ENCODE measurements at regions not wholly inside any gene's neighbourhood (a gene's known extent, or its start where the extent isn't known, plus 50 kb on each side); places are given as distances from the start of the nearest gene placed in this dataset.
"Not testable (repeated sequence)": the region's sequence is repeated elsewhere in the genome, so short reads cannot be mapped to it uniquely, and the experiment has no call there.

DNA sequence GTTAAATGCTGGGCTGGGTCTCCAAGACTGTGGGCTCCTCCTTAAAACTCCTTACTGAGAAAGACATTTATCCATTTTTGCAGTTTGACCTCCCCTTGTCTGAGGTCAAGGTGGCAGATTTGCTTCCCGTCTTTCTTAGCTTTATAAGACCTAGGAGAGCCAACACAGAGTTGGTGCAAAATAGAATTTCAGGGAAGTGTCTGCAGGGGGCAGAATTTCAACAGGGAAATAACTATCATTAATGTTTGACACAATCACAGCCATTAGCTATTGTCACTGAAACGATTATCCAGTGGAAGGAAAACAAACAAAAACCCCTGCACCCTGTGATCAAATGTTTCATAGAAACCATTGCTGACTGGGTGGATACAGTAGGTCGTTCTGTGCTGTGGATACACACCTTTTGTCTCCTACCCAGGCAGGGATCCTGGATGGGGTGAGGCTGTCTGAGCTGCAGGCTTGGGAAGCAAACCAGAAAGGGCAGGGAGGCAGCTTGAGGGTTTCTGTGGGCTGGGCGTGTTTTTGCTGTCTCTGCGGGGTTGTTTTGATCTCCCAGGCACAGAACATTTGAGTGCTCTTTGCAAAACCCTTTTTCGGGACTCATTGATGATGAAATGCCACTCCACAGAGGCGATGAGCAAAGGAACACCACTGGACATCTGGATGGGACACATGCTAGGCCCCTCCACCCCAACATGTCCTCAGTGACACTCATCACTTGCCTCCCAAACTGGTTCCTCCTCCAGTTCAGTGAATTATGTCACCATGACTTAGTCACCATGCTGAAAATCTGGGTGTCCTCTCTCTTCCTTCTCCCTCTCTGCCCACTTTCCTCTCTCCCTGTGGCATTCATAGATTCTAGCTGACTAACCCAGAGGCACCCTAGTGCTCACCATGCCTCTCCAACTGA is 94.2 kb upstream of the SERBP1 start:
- ATAC-seq (no peak), DNase-seq (no peak)
- intact Hi-C loops (cut with micrococcal nuclease) = no loop called here

DNA sequence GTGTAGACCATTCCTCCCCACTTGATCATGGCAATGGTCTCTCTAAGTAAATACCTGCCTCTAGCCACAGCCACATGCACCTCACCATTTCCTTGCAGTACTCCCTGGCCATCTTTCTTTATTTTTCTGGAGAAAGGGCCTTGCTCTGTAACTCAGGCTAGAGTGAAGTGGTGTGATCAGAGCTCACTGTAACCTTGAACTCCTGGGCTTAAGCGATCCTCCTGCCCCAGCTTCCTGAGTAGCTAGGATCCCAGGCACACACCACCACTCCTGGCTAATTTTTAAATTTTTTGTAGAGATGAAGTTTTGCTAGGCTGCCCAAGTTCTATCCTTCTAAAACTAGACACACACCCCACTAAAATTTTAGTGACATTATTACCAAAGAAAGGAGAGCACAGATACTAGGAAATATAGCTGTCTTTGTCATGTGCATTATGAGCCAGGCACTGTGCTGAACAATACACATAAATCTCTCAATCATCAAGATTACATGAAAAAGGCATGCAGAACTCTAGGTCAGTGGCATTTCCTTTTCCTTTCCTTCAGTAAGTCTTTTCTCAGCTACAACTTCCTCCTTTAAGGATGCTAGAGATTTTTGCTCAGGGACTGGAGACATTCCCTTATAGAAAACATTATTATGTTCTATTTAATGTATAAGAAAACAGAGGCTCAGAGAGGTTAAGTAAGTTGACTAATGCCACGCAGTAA is 95.0 kb upstream of the SERBP1 start:
- DNase-seq = no peak
- intact Hi-C loops (cut with micrococcal nuclease) = no loop called here
- no peak for ATAC-seq

GRCh38 chr1:67528141-67528540 is 97.9 kb upstream of the SERBP1 start:
- DNase-seq = no peak
- intact Hi-C loops (cut with micrococcal nuclease) = no loop called here
- no peak for ATAC-seq

- intact Hi-C loops (cut with micrococcal nuclease) = no loop called here
- no peak for ATAC-seq
- DNase-seq = no peak
These were observed 99.9 kb upstream of the SERBP1 start for GRCh38 chr1:67530071-67530470.

GRCh38 chr1:67532452-67533216 is 102.4 kb upstream of the SERBP1 start:
- DNase-seq (no peak), ATAC-seq (peak; percentile 74)
- intact Hi-C loops (cut with micrococcal nuclease) = no loop called here

DNA sequence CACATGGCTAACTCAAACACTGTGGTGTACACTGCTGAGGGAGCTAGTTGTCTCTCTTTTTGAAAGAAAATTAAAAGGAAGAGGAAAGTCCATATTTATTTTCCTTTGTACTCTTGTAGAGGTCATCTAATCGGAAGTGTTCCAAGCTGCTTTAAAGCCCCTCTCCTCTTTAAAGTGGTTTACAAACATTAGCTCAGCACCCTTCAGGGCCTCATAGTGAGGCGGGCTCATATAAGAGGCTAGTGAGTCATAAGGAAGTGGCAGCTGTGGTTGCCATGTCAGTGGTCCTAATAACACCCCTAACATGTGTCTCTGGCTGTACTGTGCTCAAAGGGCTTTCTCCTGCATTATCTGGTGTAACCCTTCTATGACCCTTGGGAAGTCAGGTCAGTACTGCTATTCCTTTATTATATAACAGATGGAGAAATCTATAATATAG is 104.4 kb upstream of the SERBP1 start:
- ATAC-seq (no peak), DNase-seq (no peak)
- intact Hi-C loops (cut with micrococcal nuclease) = loop anchor here (2.0 kb wide), 1 partner anchor 226 kb away; no protein-coding TSS in a partner anchor

DNA sequence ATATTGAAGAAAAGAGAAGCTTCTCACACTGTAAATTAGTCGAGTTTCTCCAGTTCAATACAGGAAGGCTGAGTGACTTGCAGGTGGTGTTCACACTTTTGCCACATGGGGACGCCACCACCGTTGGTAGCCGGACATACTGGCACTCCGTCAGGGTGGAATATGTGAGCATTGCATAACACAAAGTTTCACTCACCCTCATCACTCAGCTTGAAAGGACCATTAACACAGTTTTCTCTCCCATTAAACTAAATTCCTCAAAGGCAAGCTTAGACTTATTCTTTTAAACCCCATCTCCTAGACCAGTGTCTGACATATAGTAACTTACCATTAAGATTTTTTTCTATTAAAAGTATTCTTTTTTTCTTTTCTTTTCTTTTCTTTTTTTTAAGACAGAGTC is 105.3 kb upstream of the SERBP1 start:
- intact Hi-C loops (cut with micrococcal nuclease) = loop anchor here (2.0 kb wide), 1 partner anchor 225 kb away; no protein-coding TSS in a partner anchor
- DNase-seq = peak; percentile 78
- ATAC-seq = peak; percentile 78

DNA sequence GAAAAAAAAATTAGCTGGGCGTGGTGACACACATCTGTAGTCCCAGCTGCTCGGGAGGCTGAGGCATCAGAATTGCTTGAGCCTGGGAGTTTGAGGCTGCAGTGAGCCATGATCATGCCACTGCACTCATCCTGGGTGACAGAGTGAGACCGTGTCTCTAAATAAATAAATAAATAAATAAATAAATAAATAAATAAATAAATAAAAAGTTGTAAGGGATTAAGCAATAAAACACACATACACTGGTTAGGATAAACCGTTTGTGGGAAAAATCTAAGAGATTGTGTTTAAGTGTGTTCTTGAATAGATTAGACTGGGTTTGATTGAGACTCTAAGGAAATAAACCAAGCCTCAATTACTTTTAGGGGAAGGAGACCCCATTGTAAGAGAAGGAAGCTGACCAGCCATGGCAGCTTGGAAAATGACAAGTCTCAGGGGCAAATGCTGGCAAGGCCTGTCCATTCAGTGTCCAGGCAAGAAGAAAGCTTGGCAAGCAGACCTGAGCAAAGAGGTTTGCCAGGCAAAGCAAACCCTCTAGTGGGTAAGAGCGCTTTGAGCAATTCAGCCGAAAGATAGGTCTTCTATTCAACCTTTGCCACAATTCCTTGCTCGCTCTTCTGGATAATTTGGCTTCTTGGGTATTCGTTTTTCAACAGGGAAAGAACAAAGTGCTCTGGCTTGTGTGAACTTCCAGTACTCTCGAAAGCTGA is 106.9 kb upstream of the SERBP1 start:
- ATAC-seq = peak; percentile 60
- intact Hi-C loops (cut with micrococcal nuclease) = no loop called here
- no peak for DNase-seq

GRCh38 chr1:67537667-67538018 is 107.4 kb upstream of the SERBP1 start:
- peak; percentile 10 for ATAC-seq
- DNase-seq = no peak
- intact Hi-C loops (cut with micrococcal nuclease) = no loop called here

DNA sequence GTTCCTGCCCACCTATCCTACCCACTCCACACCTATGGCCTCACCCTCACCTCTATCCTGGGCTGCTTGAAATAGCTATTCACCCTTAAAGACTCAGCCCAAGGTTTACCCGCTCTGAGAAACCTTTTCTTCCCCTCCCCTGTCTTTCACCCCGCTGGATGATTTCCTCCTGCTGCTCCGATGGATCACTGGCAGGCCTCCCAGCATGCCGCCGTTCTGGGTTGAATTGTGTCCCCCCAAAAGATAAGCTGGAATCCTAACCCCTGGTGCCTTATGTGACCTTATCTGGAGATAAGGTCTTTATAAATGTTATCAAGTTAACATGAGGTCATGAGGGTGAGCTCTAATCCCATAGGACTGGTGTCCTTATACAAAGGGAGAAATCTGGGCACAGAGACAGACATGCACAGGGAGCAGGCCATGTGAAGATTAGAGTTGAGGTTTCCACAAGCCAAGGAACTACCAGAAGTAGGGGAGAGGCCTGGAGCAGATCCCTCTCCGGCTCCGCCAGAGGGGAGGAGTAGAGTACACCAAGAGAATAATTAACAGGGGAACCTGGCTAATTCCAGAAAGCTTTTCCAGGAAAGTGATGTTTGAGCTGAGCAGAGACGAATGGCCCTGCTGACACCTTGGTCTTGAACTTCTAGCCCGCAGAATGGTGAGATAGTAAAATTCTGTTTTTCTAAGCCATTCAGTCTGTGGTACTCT is 110.0 kb upstream of the SERBP1 start:
- intact Hi-C loops (cut with micrococcal nuclease) = no loop called here
- no peak for DNase-seq
- no peak for ATAC-seq

- DNase-seq (no peak), ATAC-seq (no peak)
- intact Hi-C loops (cut with micrococcal nuclease) = no loop called here
These were observed 110.5 kb upstream of the SERBP1 start for GRCh38 chr1:67540733-67541125.

- intact Hi-C loops (cut with micrococcal nuclease) = no loop called here
- ATAC-seq (no peak), DNase-seq (no peak)
These were observed 112.5 kb upstream of the SERBP1 start for GRCh38 chr1:67542747-67543146.

DNA sequence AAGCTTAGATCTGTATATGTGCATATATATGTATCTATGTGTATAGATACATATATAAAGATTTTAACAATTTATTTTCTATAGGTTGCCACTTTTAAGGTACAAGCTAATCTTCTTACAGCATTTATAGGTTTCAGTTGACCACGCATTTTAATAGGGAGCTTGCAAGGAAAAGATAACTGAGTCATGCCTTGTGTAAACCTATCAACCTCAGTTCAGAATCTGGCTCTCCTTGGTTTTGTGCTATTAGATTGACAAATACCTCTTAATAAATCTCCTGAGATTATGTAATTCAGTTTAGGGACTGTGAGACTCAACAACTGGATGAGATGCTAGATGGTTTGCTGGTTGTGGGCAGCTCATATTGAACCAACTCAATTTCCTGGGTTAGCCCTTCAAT is 114.7 kb upstream of the SERBP1 start:
- ATAC-seq = no peak
- intact Hi-C loops (cut with micrococcal nuclease) = no loop called here
- DNase-seq = no peak

DNA sequence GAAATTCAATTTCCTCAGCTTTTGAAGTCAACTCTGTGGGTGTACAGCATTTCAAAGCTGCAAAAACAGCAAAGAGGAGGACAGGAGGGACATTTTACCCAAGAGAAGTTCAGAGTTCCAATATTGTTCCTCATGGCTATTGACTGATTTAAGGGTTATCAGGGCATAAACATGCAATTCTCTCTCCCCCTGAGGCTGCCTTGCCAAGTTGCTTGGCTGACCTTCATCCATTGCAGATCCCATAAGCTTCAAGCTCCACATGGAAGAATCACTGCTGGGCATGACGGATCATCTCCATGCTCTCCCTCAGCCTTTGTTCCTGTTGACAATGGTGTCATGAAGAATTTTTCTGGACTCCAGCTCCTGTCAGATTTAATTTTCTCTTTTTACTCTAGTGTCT is 115.2 kb upstream of the SERBP1 start:
- intact Hi-C loops (cut with micrococcal nuclease) = no loop called here
- no peak for DNase-seq
- no peak for ATAC-seq

DNA sequence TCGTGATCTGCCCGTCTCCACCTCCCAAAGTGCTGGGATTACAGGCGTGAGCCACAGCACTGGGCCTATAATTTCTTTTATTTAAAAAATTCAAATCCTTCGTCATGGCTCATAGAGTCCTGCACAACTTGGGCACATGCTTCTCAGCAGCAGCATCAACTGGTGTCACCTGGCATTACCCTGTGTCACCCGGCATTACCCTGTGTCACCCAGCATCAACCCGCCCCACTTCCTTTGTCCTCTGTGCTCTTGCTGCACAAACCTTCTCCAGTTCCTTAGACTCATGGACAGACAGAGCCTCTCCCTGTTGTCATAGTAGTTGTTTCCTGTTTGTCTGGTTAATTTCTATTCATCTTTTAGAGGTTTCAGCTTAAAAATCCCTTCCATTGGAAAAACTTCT is 121.2 kb upstream of the SERBP1 start:
- DNase-seq (no peak), ATAC-seq (no peak)
- intact Hi-C loops (cut with micrococcal nuclease) = no loop called here

GRCh38 chr1:67552336-67552759 is 122.1 kb upstream of the SERBP1 start:
- intact Hi-C loops (cut with micrococcal nuclease) = no loop called here
- no peak for DNase-seq
- ATAC-seq = no peak

GRCh38 chr1:67554204-67554603 is 124.0 kb upstream of the SERBP1 start:
- DNase-seq; intact Hi-C loops (cut with micrococcal nuclease); ATAC-seq: not testable (repeated sequence)

GRCh38 chr1:67555461-67556296 is 125.5 kb upstream of the SERBP1 start:
- intact Hi-C loops (cut with micrococcal nuclease) = no loop called here
- ATAC-seq = no peak

More at GRCh38 chr1:67555461-67556296, 125.5 kb upstream of the SERBP1 start:
- no peak for DNase-seq

Data from left ventricle myocardium superior (tissue), 1 donor.